OCI-LY3 (cell line): ENCODE measurements at regions not wholly inside any gene's neighbourhood (a gene's known extent, or its start where the extent isn't known, plus 50 kb on each side); places are given as distances from the start of the nearest gene placed in this dataset.

ENCODE experiments used
- H2AFZ ChIP-seq: fragments of 200-600, 300-600 bp; shearing (Covaris generic); 2 replicates; pipeline ENCODE4 v1.6.0; 2014; ENCODE audit warnings: antibody characterized with exemption, low read depth, low read length
- H3K27ac ChIP-seq: fragments of 200-600, 300-600 bp; sonication (generic); 2 replicates; pipeline ENCODE4 v1.5.1; 2014; ENCODE audit warnings: mild to moderate bottlenecking, low read length, moderate library complexity, mixed read lengths
- H3K27me3 ChIP-seq: fragments of 200-600, 300-600 bp; sonication (generic); 2 replicates; pipeline ENCODE4 v1.6.1; 2014; ENCODE audit warnings: low read depth, low read length, mixed read lengths
- H3K36me3 ChIP-seq: fragments of 200-600, 300-600 bp; sonication (generic); replicated peaks from 2 replicates; pipeline ENCODE3; 2014; ENCODE audit warnings: low read depth, low read length, mixed read lengths
- H3K4me1 ChIP-seq: fragments of 300-600, 200-600 bp; sonication (generic); 2 replicates; pipeline ENCODE4 v1.6.1; 2014; ENCODE audit warnings: low read length, mixed read lengths
- H3K4me2 ChIP-seq: fragments of 200-600, 300-600 bp; sonication (generic); 2 replicates; pipeline ENCODE4 v1.6.1; 2014; ENCODE audit warnings: low read length, mixed read lengths
- H3K4me3 ChIP-seq: fragments of 300-600, 200-600 bp; sonication (generic); 2 replicates; pipeline ENCODE4 v1.5.1; 2014; ENCODE audit warnings: antibody characterized with exemption, mild to moderate bottlenecking, low read length, moderate library complexity
- H3K79me2 ChIP-seq: fragments of 300-600, 200-600 bp; shearing (Covaris generic); 2 replicates; pipeline ENCODE4 v1.6.1; 2014; ENCODE audit warnings: mild to moderate bottlenecking, low read length, mixed read lengths
- H3K9ac ChIP-seq: fragments of 300-600, 200-600 bp; shearing (Covaris generic); 2 replicates; pipeline ENCODE4 v1.6.0; 2014; ENCODE audit warnings: mild to moderate bottlenecking, low read length, moderate library complexity
- H3K9me3 ChIP-seq: fragments of 200-600, 300-600 bp; shearing (Covaris generic); 2 replicates; pipeline ENCODE4 v1.6.1; 2014; ENCODE audit warnings: low read length, mixed read lengths; ENCODE audit not compliant: insufficient read depth
- H4K20me1 ChIP-seq: fragments of 200-600, 300-600 bp; sonication (generic); 2 replicates; pipeline ENCODE4 v1.6.1; 2016; ENCODE audit warnings: low read length, mixed read lengths; ENCODE audit not compliant: insufficient read depth
- EZH2phosphoT487 ChIP-seq: fragments of 200-600 bp; shearing (Covaris generic); IDR thresholded peaks from 2 replicates; pipeline ENCODE4 v1.6.1; 2018; ENCODE audit warnings: antibody characterized with exemption, mixed run types, low read depth
- TF ChIP-seq, protein P1 (sequence below): fragments of 200-600, 300-600 bp; sonication (generic); IDR thresholded peaks from 2 replicates; pipeline ENCODE4 v1.5.1; 2014; ENCODE audit warnings: antibody characterized with exemption, low read length, low read depth

GRCh38 chr16:65499566-65499965 lies 377.7 kb upstream of the CDH11 start:
- Histone ChIP-seq H3K27me3 (no peaks in the 10 kb centered on the region), H3K36me3 (no peaks in the 10 kb centered on the region), H3K9me3 (no peaks in the 10 kb centered on the region), H2AFZ (no peak overlapping the region), H3K4me2 (no peak overlapping the region), H3K4me3 (no peak overlapping the region), H3K9ac (no peak overlapping the region), H3K79me2 (no peaks in the 10 kb centered on the region), H4K20me1 (no peaks in the 10 kb centered on the region), H3K27ac (no peak overlapping the region), H3K4me1 (no peaks in the 10 kb centered on the region)
- TF ChIP-seq EZH2phosphoT487: no peak
- TF ChIP-seq, protein P1, sequence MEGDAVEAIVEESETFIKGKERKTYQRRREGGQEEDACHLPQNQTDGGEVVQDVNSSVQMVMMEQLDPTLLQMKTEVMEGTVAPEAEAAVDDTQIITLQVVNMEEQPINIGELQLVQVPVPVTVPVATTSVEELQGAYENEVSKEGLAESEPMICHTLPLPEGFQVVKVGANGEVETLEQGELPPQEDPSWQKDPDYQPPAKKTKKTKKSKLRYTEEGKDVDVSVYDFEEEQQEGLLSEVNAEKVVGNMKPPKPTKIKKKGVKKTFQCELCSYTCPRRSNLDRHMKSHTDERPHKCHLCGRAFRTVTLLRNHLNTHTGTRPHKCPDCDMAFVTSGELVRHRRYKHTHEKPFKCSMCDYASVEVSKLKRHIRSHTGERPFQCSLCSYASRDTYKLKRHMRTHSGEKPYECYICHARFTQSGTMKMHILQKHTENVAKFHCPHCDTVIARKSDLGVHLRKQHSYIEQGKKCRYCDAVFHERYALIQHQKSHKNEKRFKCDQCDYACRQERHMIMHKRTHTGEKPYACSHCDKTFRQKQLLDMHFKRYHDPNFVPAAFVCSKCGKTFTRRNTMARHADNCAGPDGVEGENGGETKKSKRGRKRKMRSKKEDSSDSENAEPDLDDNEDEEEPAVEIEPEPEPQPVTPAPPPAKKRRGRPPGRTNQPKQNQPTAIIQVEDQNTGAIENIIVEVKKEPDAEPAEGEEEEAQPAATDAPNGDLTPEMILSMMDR: no peak

- Histone ChIP-seq H2AFZ (no peak overlapping the region), H3K9ac (no peak overlapping the region), H3K36me3 (no peaks in the 10 kb centered on the region), H3K4me3 (no peak overlapping the region), H4K20me1 (no peaks in the 10 kb centered on the region), H3K27ac (no peak overlapping the region), H3K4me1 (no peaks in the 10 kb centered on the region), H3K27me3 (no peaks in the 10 kb centered on the region), H3K9me3 (no peaks in the 10 kb centered on the region), H3K4me2 (no peak overlapping the region), H3K79me2 (no peaks in the 10 kb centered on the region)
- TF ChIP-seq, protein P1: no peak
- no peak for TF ChIP-seq EZH2phosphoT487
Measured at GRCh38 chr16:65497571-65497970, 375.7 kb upstream of the CDH11 start.

DNA sequence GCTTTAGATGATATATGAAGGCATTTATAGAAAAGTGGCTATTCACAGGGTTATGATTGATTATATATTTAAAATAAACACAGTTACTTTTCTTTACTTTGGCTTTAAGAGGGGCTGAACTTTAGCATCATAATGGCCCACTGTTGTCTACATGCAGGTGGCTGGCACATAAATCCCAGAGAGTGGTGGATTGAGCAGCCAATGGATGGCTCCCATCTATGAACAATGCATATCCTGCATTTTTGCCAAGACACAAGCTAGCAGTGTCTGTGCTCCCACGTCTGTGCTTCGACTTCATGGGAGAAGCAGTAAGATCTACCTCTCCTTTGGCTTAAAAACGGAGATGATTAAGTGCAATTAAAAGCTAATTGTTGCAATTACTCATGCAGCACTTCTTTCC lies 373.2 kb upstream of the CDH11 start:
- Histone ChIP-seq H3K27ac (no peak overlapping the region), H4K20me1 (no peaks in the 10 kb centered on the region), H3K79me2 (no peaks in the 10 kb centered on the region), H3K4me3 (no peak overlapping the region), H3K9me3 (no peaks in the 10 kb centered on the region), H3K4me2 (no peak overlapping the region), H3K4me1 (no peaks in the 10 kb centered on the region), H3K36me3 (no peaks in the 10 kb centered on the region), H3K27me3 (no peaks in the 10 kb centered on the region), H3K9ac (no peak overlapping the region), H2AFZ (no peak overlapping the region)
- TF ChIP-seq EZH2phosphoT487: no peak
- TF ChIP-seq, protein P1: no peak

DNA sequence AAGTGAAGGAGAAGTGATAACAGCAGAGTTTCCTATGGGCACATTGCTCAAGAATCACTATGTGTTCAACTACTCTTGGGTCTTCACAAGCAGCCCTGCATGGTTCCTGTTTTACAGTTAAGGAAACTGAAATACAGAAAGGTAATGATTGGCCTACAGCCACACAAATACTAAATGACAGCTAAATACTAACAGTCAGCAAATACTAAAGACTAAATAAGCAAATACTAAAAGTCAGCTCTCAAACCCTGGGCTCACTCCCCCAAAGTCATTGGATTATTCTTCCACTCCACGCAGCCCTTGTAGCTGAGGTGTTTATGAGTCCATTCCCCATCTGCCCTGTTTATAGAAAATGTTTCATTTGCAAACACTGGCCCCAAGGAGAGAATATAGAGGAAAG lies 372.7 kb upstream of the CDH11 start:
- Histone ChIP-seq H3K4me2 (no peak overlapping the region), H2AFZ (no peak overlapping the region), H3K27me3 (no peaks in the 10 kb centered on the region), H3K9me3 (no peaks in the 10 kb centered on the region), H3K36me3 (no peaks in the 10 kb centered on the region), H3K4me3 (no peak overlapping the region), H3K9ac (no peak overlapping the region), H3K27ac (no peak overlapping the region), H3K4me1 (no peaks in the 10 kb centered on the region), H4K20me1 (no peaks in the 10 kb centered on the region), H3K79me2 (no peaks in the 10 kb centered on the region)
- TF ChIP-seq EZH2phosphoT487: no peak
- TF ChIP-seq, protein P1: no peak
